HG02973 (cell line): ENCODE measurements at regions not wholly inside any gene's neighbourhood (a gene's known extent, or its start where the extent isn't known, plus 50 kb on each side); places are given as distances from the start of the nearest gene placed in this dataset.
"Not testable (repeated sequence)": the region's sequence is repeated elsewhere in the genome, so short reads cannot be mapped to it uniquely, and the experiment has no call there.

ENCODE experiments used
- ATAC-seq: cut with Tn5 transposase; IDR thresholded peaks from one replicate; pipeline ENCODE4 v1.9.1; 2021; ENCODE audit warnings: moderate library complexity; ENCODE audit not compliant: unreplicated experiment

- ATAC-seq: no peak
Observed at GRCh38 chr1:173300061-173301044, 93.2 kb upstream of the TNFSF4 start.

GRCh38 chr1:173301507-173301906, 94.4 kb upstream of the TNFSF4 start:
- ATAC-seq: no peak

- ATAC-seq: no peak
Observed at GRCh38 chr1:173302366-173302765, 95.2 kb upstream of the TNFSF4 start.

- ATAC-seq: no peak
Observed at GRCh38 chr1:173302890-173303829, 96.0 kb upstream of the TNFSF4 start.

- no peak for ATAC-seq
Observed at GRCh38 chr1:173303984-173304383, 96.9 kb upstream of the TNFSF4 start.

GRCh38 chr1:173304529-173305227, 97.5 kb upstream of the TNFSF4 start:
- ATAC-seq: no peak

GRCh38 chr1:173307845-173308244, 100.7 kb upstream of the TNFSF4 start:
- no peak for ATAC-seq

- ATAC-seq: no peak
Observed at GRCh38 chr1:173314656-173315055, 107.5 kb upstream of the TNFSF4 start.

GRCh38 chr1:173315296-173315695, 108.2 kb upstream of the TNFSF4 start:
- no peak for ATAC-seq

- ATAC-seq: no peak
Observed at GRCh38 chr1:173318788-173319187, 111.7 kb upstream of the TNFSF4 start.

- not testable (repeated sequence) for ATAC-seq
Observed at GRCh38 chr1:173324352-173324751, 117.2 kb upstream of the TNFSF4 start.

- not testable (repeated sequence) for ATAC-seq
Observed at GRCh38 chr1:173327987-173328386, 120.9 kb upstream of the TNFSF4 start.

GRCh38 chr1:173328961-173329360, 121.8 kb upstream of the TNFSF4 start:
- no peak for ATAC-seq

- no peak for ATAC-seq
Observed at GRCh38 chr1:173329726-173330125, 122.6 kb upstream of the TNFSF4 start.

GRCh38 chr1:173330149-173330951, 123.2 kb upstream of the TNFSF4 start:
- no peak for ATAC-seq

- ATAC-seq: not testable (repeated sequence)
Observed at GRCh38 chr1:173330952-173331548, 123.9 kb upstream of the TNFSF4 start.

- no peak for ATAC-seq
Observed at GRCh38 chr1:173332026-173332425, 124.9 kb upstream of the TNFSF4 start.

GRCh38 chr1:173333581-173333980, 126.5 kb upstream of the TNFSF4 start:
- ATAC-seq: peak; percentile 76

GRCh38 chr1:173337126-173337525, 130.0 kb upstream of the TNFSF4 start:
- no peak for ATAC-seq

GRCh38 chr1:173341307-173341706, 134.2 kb upstream of the TNFSF4 start:
- ATAC-seq: no peak
